ENCODE measurements at regions not wholly inside any gene's neighbourhood (a gene's known extent, or its start where the extent isn't known, plus 50 kb on each side); places are given as distances from the start of the nearest gene placed in this dataset.

DNA sequence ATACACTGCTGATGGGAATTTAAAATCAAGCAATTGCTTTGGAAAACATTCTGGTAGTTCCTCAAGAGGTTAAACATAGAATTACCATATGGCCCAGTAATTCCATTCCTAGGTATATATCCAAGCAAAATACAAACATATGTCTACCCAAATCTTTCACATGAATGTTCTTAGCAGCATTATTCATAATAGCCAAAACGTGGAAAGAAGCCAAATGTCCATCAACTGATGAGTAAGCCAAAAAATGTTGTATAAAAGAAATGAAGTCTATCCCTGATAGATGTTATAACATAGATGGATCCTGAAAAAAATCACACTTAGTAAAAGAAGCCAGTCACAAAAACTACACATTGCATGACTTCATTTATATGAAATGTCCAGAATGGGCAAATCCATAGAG lies 893.0 kb downstream of the SORCS3 start:
- peak; percentile 53 for DNase-seq

DNA sequence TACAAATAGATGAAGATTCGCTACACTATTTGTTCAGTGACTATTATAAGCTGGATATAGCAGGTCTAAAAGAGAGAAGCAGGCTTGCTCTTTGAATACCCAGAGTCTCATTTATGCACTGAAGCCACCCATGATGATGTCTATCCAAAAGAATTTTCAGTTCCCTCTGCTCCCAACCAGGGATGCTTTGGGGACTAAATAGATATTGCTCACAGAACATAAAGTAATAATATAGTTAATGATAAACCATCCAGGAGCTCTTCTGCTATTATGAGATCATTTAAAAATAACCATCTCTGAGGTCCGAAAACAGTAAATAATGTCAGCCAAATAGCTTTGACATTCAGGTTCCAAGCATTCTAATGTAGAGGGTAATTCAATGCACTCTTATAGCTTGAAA lies 875.4 kb downstream of the SORCS3 start:
- no peak for DNase-seq

DNA sequence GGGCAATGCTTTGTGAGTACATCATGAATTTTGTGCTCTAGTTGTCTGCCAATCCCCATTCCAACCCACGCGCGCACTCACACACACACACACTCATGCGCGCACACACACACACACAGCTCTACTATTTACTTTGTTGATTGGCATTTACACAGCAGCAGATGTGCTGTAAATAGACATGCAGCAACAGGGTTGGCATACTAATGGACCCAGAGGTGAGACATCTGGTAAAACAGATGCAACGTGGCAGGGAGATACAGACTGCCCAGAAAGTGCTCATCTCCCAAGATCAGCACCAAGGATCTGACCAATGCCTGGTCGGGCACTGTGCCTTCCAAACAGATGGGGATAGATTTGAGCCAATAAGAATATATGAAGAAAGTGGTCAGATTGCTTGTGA lies 873.0 kb downstream of the SORCS3 start:
- no peak for DNase-seq

DNA sequence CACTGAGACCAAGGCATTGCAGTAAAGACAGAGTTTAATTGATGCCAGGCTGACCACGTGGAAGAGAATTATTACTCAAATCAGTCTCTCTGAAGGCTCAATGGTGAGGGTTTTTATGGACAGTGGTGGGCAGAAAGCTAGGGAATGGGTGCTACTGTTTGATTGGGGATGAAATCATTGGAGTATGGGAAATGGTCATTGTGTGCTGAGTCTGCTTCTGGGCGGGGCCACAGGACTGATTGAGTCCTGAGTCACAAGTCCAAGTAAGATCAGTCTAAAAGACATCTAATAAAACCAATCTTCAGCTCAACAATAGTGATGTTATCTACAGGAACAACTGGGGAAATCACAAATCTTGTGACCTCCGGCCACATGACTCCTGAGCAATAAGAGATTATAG lies 868.4 kb downstream of the SORCS3 start:
- DNase-seq, result no peak

DNA sequence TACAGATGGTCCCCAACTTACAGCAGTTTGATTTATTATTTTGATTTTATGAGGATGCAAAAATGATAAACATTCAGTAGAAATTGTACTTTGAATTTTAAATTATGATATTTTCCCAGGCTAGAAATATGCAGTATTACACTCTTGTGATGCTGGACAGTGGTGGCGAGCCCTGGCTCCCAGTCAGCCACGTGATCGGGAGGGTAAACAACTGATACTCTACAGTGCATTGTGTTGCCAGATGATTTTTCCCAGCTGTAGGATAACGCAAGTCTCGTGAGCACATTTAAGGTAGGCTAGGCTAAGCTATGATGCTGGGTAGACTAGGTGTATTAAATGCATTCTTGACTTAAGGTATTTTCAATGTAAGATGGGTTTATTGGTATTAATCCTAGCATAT lies 865.2 kb downstream of the SORCS3 start:
- DNase-seq, result no peak

DNA sequence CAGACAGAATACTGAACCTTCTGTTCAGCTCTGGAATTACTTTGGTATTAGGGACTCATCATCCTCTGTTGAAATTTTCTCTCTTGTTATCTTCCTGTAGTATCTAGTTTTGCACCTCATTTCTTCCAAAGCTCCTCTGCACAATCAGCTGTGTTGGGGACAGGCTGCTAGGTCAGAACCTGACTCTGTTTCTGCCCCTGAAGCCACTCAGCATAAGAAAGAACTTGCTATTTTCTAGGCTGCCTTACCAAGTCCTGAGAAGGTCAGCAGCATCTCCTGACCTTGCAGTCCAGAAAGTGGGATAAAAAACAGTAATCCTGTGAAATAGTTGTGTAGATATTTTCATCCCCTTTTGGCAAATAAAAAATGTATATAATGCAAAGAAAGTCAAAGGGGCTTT lies 862.6 kb downstream of the SORCS3 start:
- no peak for DNase-seq

DNA sequence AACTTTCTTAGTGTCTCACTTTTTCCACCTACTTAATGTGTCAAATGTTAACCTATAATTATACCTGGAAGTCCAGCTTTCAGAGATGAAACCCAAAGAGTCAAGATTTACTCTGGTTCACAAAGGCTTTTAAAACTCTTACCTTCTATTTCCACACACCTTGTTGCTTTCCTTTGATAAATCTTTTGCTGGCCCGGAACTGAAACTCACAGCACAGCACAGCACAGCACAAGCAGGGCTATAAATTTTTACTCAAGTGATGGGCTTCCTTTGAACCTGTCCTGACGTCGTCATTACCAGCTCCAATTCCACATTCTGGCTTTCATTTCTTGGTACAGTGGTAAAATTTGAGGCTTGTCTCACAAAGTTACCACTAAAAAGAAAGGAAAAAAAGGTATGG lies 861.0 kb downstream of the SORCS3 start:
- DNase-seq, result no peak

DNA sequence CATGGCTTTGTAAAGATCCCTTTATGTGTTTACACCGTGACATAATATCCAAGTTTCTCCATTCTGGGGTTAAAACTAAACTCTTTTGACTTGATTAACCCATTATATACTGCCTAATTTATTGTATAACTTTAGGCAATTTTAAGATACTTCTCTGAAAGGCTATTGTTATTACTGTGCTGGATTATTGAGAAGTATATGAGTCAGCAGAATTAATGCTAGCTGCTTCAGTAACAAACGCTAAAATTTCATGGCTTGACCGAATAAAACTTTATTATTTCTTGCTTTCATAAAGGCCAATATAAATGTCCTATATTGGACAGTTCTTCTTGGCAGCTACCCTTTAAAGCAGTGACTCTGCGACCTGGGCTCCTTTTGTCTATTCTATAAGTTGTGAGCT lies 853.9 kb downstream of the SORCS3 start:
- no peak for DNase-seq

DNA sequence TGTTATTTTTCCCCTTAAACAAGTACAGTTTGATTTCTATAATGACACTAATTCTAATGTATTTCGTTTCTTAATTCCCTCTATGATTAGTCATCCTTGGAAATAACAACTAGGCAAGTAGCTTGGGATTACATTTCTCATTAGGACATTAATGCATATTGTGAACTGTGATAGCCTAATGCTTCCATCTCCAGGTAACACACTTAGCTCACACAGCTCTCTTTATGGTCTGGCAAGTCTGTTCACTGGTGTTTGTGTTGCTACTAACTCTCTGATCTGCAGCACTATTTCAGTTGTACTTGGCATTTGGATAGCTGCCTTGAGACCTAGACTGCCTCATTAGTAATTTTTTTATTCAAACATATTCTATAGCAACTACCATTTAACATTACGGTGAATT lies 853.2 kb downstream of the SORCS3 start:
- DNase-seq, result no peak

DNA sequence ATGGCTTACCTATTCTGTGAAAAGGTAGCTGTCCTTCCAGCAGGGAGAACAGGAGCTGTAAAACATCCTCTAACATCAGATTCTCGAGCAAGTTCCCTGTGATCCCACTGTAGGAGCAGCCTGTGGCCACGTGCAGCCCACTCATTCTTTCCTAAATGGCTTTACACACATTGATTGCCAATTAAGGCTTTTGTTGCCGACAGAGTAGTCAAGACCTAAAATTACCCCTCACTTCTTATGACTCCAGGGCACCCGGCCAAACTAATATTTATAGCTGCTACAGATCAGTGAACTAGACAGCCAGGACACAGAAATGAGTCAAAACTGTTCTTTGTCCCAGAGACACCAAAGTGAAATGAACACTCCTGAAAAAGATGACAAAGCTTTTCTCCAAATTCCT lies 832.1 kb downstream of the SORCS3 start:
- peak; percentile 33 for DNase-seq

DNA sequence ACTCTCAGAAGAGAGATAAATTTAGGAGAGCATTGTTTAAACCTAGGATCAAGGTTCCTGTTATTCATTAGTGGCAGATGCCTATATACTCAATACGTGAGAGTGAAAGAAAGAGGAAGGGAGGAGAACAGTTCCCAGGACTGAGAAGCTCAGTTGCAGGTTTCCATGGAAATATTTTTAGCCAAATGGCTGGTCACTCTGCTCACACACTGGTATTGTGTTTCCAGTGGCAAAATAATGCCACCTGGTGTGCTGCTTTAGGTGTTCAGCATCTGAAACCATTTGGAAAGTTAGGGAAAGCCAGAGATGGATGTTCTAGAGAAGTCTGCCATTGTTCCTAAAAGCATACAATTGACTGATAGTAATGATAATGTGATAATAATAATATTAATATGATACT lies 827.7 kb downstream of the SORCS3 start:
- DNase-seq, result no peak

DNA sequence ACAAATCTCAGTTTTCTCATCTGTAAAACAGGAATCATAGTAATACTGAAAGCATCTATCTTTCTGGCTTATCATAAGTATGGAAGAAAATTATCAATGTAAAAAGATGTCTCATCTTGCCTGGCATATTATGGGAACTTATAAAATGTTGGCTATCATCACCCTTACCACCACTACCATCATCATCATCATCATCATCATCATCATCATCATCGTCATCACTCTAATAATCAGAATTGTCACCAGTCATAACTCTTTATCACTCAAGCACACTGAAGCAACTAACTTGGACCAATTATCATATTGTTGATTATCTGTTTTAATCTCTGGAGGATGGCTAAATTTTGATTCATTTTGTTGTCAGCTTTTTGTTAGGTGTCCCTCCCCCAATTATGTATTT lies 825.4 kb downstream of the SORCS3 start:
- DNase-seq, result no peak

DNA sequence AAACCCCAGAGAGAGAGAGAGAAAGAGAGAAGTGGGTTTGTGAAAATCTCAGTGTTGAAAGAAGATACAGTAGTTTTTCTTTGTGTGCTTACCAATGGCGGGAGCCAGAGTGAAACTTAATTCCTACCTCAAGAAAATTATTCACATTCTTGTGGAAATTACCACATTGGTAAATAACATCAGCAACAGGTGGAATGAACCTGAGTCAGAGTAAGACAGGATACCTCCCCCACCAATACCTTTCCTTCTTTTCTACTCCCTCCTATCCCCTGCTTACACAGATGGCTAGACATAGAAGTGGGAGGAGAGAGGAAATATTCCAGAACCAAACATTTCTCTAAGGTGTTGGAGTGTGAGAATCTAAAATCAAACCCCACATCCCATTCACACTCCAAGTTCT lies 793.9 kb downstream of the SORCS3 start:
- DNase-seq, result no peak

DNA sequence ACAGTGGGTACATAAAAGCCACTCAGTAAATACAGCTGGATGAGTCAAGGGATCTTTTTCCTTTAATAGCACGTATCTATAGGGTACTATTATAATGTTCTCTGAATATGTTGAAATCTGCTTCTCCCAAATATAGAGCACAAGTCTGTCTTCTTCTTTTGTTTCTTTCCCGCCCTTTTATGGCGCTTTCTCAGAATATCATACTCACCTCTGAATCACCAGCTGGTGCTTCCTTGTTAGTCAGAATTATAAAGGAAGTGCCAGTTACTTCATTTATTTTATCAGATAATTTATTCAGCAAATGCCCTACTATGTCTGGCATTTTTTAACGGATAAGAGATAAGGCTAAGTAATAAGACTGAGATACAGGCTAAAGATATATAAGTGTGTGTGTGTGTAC lies 772.9 kb downstream of the SORCS3 start:
- no peak for DNase-seq

DNA sequence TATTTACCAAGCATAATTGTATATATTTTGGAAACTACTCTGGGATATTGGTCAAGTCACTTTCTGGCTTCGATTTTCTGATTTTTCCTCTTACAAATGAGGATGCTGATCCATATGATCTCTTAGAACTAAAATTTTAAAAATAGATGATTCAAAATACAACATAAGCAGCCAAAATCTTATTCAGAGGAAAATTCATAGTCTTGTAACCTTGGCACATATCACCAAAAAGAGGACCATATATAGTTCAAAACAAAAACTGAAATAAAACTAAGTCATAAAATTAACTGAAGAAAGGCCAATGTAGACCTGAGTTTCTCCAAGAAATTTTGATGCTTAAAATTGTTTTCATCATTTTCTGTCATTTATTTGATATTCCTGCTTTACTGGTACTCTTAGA lies 768.3 kb downstream of the SORCS3 start:
- no peak for DNase-seq

DNA sequence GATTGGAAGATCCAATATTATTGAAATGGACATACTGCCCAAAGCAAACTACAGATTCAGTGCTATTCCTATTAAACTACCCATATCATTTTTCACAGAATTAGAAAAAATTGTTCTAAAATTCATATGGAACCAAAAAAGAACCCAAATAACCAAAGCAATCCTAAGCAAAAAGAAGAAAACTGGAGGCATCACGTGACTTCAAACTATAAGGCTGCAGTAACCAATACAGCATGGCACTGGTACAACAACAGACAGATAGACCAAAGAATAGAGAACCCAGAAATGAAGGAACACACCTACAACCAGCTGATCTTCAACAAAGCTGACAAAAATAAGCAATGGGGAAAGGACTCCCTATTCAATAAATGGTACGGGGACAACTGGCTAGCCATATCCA lies 765.4 kb downstream of the SORCS3 start:
- DNase-seq, result no peak

DNA sequence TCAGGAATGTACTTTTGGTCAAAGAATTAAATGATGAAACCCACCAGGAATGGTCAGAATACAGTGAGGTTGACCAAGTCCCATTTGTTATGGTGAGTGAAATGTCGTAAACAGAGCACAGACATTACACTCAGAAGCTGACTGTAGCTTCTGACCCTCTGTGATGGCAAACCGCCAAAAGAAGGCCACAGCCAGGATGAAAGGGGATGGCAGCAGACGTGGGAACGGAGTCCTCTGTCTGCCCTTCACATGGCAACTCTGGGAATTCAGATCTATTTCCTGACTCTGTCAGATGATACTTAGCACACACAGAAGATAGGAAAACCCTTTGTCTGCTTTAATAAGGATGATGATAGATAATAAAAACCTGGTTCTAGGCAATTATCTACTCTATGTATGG lies 757.1 kb downstream of the SORCS3 start:
- DNase-seq, result peak; percentile 61

DNA sequence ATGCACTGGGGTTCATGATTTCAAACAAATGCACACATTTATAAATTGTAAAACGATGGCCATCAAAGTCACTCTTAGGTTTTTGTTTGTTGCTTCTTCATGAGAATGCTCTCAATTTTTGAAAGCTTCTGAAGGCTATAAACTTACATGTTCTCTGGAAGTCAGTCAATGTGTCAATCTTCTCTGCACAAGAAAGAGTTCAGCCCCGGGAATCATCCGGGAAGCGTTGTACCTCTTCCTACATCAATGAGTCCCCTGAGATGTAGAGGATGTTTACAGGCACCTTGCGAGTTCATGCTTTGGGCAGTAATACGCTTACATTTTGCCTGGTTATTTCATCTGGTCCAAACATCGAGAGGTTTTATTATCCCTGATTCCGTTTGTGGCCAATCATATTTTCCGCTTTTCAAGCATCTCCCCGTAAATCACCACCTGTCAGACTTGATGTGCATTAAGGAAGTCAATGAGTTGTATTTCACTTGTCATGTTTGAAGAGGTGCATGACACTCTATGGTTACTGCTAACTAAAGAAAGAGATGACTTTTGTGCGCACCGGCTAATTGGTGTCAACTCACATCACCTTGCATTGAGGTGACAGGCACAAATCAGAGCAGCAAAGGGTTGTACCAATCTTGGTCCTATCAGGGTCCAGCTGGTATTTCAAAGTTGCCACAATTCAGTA lies 750.7 kb downstream of the SORCS3 start:
- peak; percentile 6 for DNase-seq

DNA sequence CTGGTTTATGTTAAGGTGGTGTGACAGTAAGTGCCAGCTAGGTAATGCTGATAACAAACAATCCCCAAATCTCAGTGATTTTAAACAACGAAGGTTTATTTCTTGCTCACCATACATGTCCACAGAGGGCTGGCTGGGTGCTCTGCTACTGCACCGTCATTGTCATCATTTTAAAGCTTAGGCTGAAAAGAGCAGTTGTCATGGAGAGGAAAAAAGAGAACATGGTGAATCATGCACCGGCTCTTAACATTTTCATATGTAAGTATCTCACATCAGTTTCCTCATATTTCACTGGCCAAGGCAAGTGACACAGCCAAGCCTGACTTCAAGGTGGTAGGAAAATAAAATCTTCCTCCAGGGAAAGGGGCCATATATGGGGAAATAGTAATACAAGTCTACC lies 746.9 kb downstream of the SORCS3 start:
- DNase-seq, result no peak

DNA sequence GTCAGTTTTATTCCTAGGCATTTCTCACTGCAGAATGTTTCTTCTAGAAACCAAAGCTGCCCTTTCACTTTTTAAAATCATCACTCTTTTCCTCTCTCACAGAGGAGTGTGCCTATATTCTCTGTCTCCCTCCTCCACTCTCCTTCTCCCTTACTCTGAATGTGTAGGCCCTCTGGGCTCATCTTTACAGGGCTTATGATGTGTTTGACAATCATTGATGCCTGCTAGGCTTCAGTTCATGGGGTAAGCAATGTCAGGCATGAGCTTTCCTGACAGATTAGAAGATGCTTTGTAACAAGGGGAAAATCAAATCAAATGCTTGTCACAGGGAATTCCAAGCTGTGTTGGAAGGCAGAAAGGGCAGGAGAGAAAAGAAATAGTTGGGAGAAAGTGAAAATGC lies 742.9 kb downstream of the SORCS3 start:
- no peak for DNase-seq

DNA sequence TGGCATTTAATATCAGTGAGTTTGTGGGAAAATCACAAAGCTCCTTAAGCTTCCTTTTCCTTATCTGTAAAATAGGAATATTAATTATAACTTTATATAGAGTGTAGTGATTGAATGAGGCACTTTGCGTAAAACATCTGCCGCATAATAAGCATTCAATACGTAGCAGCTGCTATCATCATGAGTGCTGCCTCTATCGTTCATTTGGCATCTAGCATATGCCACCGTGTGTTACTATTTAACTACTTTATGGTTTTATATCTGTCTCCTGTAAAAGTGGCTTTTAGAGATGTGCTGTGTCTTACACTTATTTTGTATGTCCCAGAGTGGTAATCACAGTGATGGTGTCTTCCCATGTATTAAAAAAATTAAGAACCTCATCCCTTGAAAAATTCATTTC lies 729.6 kb downstream of the SORCS3 start:
- peak; percentile 9 for DNase-seq

DNA sequence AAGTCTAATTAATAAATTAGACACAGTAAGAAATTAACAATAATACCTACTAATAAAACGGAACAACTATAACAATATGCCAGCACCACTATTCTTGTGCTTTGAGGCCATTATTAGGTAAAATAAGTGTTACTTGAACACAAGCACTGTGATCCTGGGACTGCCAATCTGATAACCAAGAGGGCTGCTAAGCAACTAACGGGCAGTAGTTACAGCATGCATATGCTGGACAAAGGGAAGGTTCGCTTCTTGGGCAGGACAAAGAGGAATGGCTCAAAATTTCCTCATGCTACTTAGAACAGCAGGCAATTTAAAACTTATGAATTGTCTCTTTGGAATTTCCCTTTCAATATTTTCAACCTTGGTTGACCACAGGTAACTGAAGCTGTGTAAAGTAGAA lies 718.6 kb downstream of the SORCS3 start:
- DNase-seq, result no peak

DNA sequence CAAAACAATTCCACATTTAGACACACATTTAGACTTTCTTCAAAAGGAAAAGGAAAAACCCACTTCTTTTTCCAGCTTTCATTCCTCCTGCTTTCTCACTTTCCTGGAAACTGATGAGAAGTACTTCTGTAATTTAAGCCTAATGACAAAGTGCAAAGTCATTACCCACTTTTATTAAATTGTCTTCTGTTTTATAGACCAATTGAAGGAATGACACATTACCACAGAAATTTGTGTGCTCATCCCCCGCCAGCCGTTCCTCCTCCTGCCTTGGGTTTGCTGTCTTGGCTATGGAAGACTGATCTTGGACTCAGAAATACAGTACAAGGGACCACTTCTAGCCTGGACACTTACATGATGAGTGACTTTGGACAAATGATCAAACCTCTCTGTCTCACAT lies 717.8 kb downstream of the SORCS3 start:
- no peak for DNase-seq

DNA sequence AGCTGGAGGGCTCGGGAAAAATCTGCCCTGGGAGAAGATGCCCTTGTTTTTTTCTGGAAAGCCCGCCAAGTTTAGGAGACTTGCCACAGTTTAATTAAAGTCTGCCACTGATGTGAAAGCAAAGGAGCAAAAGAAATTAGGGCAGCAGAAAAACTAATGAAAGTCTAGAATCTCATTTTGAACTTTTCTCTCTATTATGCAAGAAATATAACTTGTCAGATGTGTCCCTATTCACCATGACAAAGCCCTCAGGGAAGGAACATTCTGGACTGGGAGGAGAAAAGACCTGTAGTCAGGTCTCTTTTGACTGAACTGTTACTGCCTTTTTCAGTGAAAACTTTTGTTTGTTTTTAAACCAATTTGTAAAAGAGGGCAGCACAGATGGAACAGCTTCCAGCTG lies 715.5 kb downstream of the SORCS3 start:
- DNase-seq, result no peak

DNA sequence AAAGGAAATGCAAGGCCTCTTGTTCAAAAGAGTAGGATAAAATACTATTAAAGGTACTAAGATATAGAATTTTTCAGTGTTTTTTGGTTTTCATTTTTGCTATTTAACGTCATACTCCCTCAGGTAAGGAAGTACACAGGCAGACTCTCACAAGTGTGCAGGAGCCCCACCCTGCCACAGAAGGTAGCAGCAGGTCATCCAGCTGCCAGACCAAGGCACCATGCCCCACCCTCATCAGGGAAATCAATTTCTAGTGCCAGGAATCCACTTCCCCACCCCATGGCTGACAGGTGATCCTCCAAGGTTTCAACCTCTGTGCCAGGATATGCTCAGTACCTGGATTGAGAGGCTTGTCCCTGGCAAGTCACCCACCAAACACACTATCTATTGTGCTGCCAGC lies 712.9 kb downstream of the SORCS3 start:
- no peak for DNase-seq
